HEK293 (cell line): ENCODE measurements at regions not wholly inside any gene's neighbourhood (a gene's known extent, or its start where the extent isn't known, plus 50 kb on each side); places are given as distances from the start of the nearest gene placed in this dataset.

Source experiments
- ZBTB8A ChIP-seq: fragments of 450-650 bp; formaldehyde crosslinking; IDR thresholded peaks from 2 replicates; pipeline ENCODE4 v1.5.1; 2016; ENCODE audit warnings: missing biosample characterization, missing genetic modification characterization
- ZNF449 ChIP-seq: fragments of 450-650 bp; formaldehyde crosslinking; IDR thresholded peaks from 2 replicates; pipeline ENCODE4 v1.5.1; 2017; ENCODE audit warnings: missing biosample characterization, mild to moderate bottlenecking, missing genetic modification characterization, moderate library complexity

GRCh38 chr2:59589881-59590280, 963.6 kb downstream of the BCL11A start:
- no peak for TF ChIP-seq ZNF449
- TF ChIP-seq ZBTB8A (tag by site-specific recombination): no peak
